K562 (cell line): ENCODE measurements at regions not wholly inside any gene's neighbourhood (a gene's known extent, or its start where the extent isn't known, plus 50 kb on each side); places are given as distances from the start of the nearest gene placed in this dataset.

Experiments used
- ATAC-seq: fragments of 200-7000 bp; cut with Tn5 transposase; 3 replicates; pipeline ENCODE4 v1.9.1; 2020; ENCODE audit warnings: moderate library complexity
- BruUV-seq: library from RNA; stranded (reverse); fragments of 400-500 nt; replicated peaks from 2 replicates; lab custom pipeline; 2021; lab: Mats Ljungman, UMichigan
- CTCF ChIA-PET: fragments of 300-600 bp; formaldehyde crosslinking; extraction: SDS; loops from one replicate; lab custom pipeline; 2021; ENCODE audit warnings: low intra/inter-chr PET ratio; lab: Yijun Ruan, JAX
- POLR2A ChIA-PET: fragments of 300-600, 350-650 bp; sonication (Branson Sonifier 250); formaldehyde crosslinking; extraction: SDS; loops from one replicate; lab custom pipeline; 2021; ENCODE audit warnings: antibody characterized with exemption, inconsistent platforms; lab: Yijun Ruan, JAX
- DNase-seq, 4 experiments: peaks; one replicate each; pipeline versions ENCODE4 v3.0.0 to v3.0.0-alpha.2; 2011 to 2018; ENCODE audit warnings: low spot score in 3 of 4, mixed read lengths in 3 of 4; ENCODE audit errors: extremely low read depth in 1 of 4
- FAIRE-seq: peaks from 2 replicates; lab custom pipeline; 2011; peaks lifted over from hg19 to GRCh38; lab: Jason Lieb, UNC
- H2AFZ ChIP-seq: 2 replicates; pipeline ENCODE4 v1.6.0; 2011; ENCODE audit warnings: low read depth, low read length, control low read depth, inconsistent platforms
- H3K27ac ChIP-seq: fragments of 200-600 bp; 3 replicates; pipeline ENCODE4 v1.8.0; 2011; ENCODE audit warnings: low read depth, mild to moderate bottlenecking, control low read depth, inconsistent platforms, low read length, moderate library complexity, mixed read lengths; ENCODE audit errors: extremely low read depth
- H3K27me3 ChIP-seq, 2 experiments: fragments of 300-600 bp in 1 of 2; 2 replicates in 1 of 2; 3 replicates in 1 of 2; pipeline versions ENCODE4 v1.6.0 to v1.8.0; 2011; ENCODE audit warnings: inconsistent platforms in 2 of 2, low read length in 2 of 2, mild to moderate bottlenecking in 1 of 2, mixed read lengths in 1 of 2, moderate library complexity in 1 of 2; ENCODE audit not compliant: control insufficient read depth in 2 of 2, insufficient read depth in 2 of 2
- H3K36me3 ChIP-seq: fragments of 300-600 bp; 3 replicates; pipeline ENCODE4 v1.8.0; 2011; ENCODE audit warnings: mild to moderate bottlenecking, low read length, inconsistent platforms; ENCODE audit not compliant: control insufficient read depth, insufficient read depth
- H3K4me1 ChIP-seq, 2 experiments: fragments of 200-600 bp in 1 of 2; replicated peaks in 1 of 2; 2 replicates in 1 of 2; 3 replicates in 1 of 2; pipeline versions ENCODE4 v1.5.1 to v1.8.0; 2011; ENCODE audit warnings: inconsistent platforms in 2 of 2, low read length in 2 of 2, mild to moderate bottlenecking in 1 of 2, mixed read lengths in 1 of 2, moderate library complexity in 1 of 2; ENCODE audit not compliant: control insufficient read depth in 2 of 2, insufficient read depth in 2 of 2
- H3K4me2 ChIP-seq: 2 replicates; pipeline ENCODE4 v1.6.1; 2011; ENCODE audit warnings: low read length, control low read depth, inconsistent platforms, mixed read lengths; ENCODE audit not compliant: insufficient read depth
- H3K4me3 ChIP-seq: fragments of 200-600 bp; sonication (generic), shearing (Covaris generic); 2 replicates; pipeline ENCODE4 v1.5.1; 2016; ENCODE audit warnings: control low read depth, inconsistent platforms
- H3K79me2 ChIP-seq: fragments of 200-600 bp; 3 replicates; pipeline ENCODE4 v1.8.0; 2011; ENCODE audit warnings: low read length, inconsistent platforms; ENCODE audit not compliant: control insufficient read depth, insufficient read depth
- H3K9ac ChIP-seq, 2 experiments: 2 replicates each; pipeline versions ENCODE4 v1.6.0 to v1.6.1; 2011; ENCODE audit warnings: low read depth in 2 of 2, low read length in 2 of 2, control low read depth in 1 of 2, inconsistent platforms in 1 of 2, mild to moderate bottlenecking in 1 of 2, mixed read lengths in 1 of 2; ENCODE audit not compliant: insufficient read depth in 1 of 2
- H3K9me1 ChIP-seq: one replicate; pipeline ENCODE4 v1.6.0; 2011; ENCODE audit warnings: inconsistent platforms, mild to moderate bottlenecking, low read length, moderate library complexity; ENCODE audit not compliant: control insufficient read depth, insufficient read depth
- H3K9me3 ChIP-seq: replicated peaks from 2 replicates; pipeline ENCODE4 v1.5.1; 2011; ENCODE audit warnings: low read depth, low read length, inconsistent platforms; ENCODE audit not compliant: control insufficient read depth, insufficient read depth
- H4K20me1 ChIP-seq: replicated peaks from 2 replicates; pipeline ENCODE4 v1.6.1; 2011; ENCODE audit warnings: low read length, inconsistent platforms, mixed read lengths; ENCODE audit not compliant: control insufficient read depth, insufficient read depth
- GATA2 ChIP-seq: sonication (generic); formaldehyde crosslinking; IDR thresholded peaks from 2 replicates; pipeline ENCODE4 v1.4.0; 2020; ENCODE audit warnings: mild to moderate bottlenecking, missing genetic modification reagents
- HDAC6 ChIP-seq: IDR thresholded peaks from 2 replicates; pipeline ENCODE4 v1.6.1; 2012; ENCODE audit warnings: low read depth, mild to moderate bottlenecking, control low read depth, inconsistent platforms, low read length, moderate library complexity
- MECOM ChIP-seq: fragments of 250-450 bp; sonication (Bioruptor Pico); IDR thresholded peaks from 2 replicates; pipeline ENCODE4 v1.8.0; 2022; ENCODE audit warnings: inconsistent platforms
- NEUROD1 ChIP-seq: fragments of 150-350 bp; IDR thresholded peaks from 2 replicates; pipeline ENCODE4 v1.6.1; 2014; ENCODE audit warnings: borderline replicate concordance, low read length, low read depth; ENCODE audit not compliant: partially characterized antibody
- NR4A1 ChIP-seq, 2 experiments: fragments of 250-450 bp in 1 of 2; fragments of 450-650 bp in 1 of 2; sonication (Bioruptor Pico) in 1 of 2; IDR thresholded peaks; 2 replicates each; pipeline versions ENCODE4 v1.4.0 to v1.6.1; 2016 to 2020; ENCODE audit warnings: mild to moderate bottlenecking in 2 of 2, missing compliant biosample characterization in 1 of 2, missing genetic modification characterization in 1 of 2, moderate library complexity in 1 of 2
- SRSF1 ChIP-seq: fragments of 200-400 bp; formaldehyde crosslinking; IDR thresholded peaks from 2 replicates; pipeline ENCODE4 v1.6.1; 2017; ENCODE audit warnings: mild to moderate bottlenecking, low read depth, low read length, moderate library complexity
- TEAD1 ChIP-seq, 2 experiments: fragments of 450-650 bp in 1 of 2; sonication (generic) in 1 of 2; formaldehyde crosslinking; IDR thresholded peaks; 2 replicates each; pipeline versions ENCODE4 v1.4.0 to v1.8.0; 2020 to 2022; ENCODE audit warnings: mild to moderate bottlenecking in 2 of 2, missing genetic modification reagents in 1 of 2
- in situ Hi-C: fragments of 300-500 bp; cut with MboI; formaldehyde crosslinking; loops from 4 replicates; pipeline ENCODE4 v1.15.0; 2018; ENCODE audit warnings: inconsistent platforms, mixed read lengths
- intact Hi-C: fragments of 100-400 bp; cut with micrococcal nuclease; formaldehyde crosslinking; loops from 2 replicates; pipeline ENCODE4 v1.14.2; 2022
- TF ChIP-seq, protein P1 (sequence below), 3 experiments: fragments of 200-800 bp in 1 of 3; fragments of 250-450 bp in 1 of 3; fragments of 450-650 bp in 1 of 3; sonication (Bioruptor Pico) in 1 of 3; sonication (Bioruptor generic) in 1 of 3; formaldehyde crosslinking in 1 of 3; IDR thresholded peaks; 2 replicates each; pipeline versions ENCODE4 v1.6.1 to v1.8.0; 2016 to 2022; ENCODE audit warnings: mild to moderate bottlenecking in 2 of 3, missing genetic modification characterization in 2 of 3, missing compliant biosample characterization in 1 of 3, moderate library complexity in 1 of 3
- TF ChIP-seq, protein P2 (sequence below): fragments of 250-450 bp; sonication (Bioruptor Pico); IDR thresholded peaks from 2 replicates; pipeline ENCODE4 v1.4.0; 2020

DNA sequence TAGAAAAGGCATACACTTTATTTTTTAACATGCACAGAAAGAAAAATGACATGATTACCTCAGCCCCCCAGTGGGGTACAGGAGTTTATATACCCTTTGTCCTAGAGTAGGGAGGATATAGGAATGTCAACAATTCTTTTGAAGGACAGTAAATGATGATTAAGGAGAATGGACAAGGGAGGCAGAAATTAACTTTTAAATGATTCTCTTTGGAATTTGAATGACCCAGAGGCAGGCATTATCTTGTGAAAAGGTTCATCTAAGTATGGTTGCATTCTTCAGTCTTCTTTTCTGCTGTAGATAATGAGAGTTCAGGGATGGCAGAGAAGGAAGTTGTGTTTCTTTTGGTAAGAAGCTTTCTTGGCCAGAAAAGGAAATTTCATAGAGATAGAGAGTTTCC, 971.3 kb downstream of the CNTNAP5 start:
- no peak overlapping the region for H3K4me3 ChIP-seq
- no TSS peak for BruUV-seq
- H3K27me3 ChIP-seq: no peaks in the 10 kb centered on the region
- no peaks in the 10 kb centered on the region for H3K79me2 ChIP-seq
- DNase-seq (no peak), ATAC-seq (no peak), FAIRE-seq (no peak)
- POLR2A ChIA-PET: no interaction called here
- intact Hi-C loops (no loop called here), in situ Hi-C loops (no loop called here)
- CTCF ChIA-PET: no interaction called here
- no peaks in the 10 kb centered on the region for H3K4me1 ChIP-seq
- no peaks in the 10 kb centered on the region for H3K9me3 ChIP-seq
- H3K9ac ChIP-seq: no peak overlapping the region
- no peak overlapping the region for H3K27ac ChIP-seq
- H2AFZ ChIP-seq: no peak overlapping the region
- TF ChIP-seq, protein P1, sequence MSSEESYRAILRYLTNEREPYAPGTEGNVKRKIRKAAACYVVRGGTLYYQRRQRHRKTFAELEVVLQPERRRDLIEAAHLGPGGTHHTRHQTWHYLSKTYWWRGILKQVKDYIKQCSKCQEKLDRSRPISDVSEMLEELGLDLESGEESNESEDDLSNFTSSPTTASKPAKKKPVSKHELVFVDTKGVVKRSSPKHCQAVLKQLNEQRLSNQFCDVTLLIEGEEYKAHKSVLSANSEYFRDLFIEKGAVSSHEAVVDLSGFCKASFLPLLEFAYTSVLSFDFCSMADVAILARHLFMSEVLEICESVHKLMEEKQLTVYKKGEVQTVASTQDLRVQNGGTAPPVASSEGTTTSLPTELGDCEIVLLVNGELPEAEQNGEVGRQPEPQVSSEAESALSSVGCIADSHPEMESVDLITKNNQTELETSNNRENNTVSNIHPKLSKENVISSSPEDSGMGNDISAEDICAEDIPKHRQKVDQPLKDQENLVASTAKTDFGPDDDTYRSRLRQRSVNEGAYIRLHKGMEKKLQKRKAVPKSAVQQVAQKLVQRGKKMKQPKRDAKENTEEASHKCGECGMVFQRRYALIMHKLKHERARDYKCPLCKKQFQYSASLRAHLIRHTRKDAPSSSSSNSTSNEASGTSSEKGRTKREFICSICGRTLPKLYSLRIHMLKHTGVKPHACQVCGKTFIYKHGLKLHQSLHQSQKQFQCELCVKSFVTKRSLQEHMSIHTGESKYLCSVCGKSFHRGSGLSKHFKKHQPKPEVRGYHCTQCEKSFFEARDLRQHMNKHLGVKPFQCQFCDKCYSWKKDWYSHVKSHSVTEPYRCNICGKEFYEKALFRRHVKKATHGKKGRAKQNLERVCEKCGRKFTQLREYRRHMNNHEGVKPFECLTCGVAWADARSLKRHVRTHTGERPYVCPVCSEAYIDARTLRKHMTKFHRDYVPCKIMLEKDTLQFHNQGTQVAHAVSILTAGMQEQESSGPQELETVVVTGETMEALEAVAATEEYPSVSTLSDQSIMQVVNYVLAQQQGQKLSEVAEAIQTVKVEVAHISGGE (CRISPR knock-in tag; IDR thresholded peaks at IDR 0.05): no peak
- no peaks in the 10 kb centered on the region for H3K36me3 ChIP-seq
- H3K9me1 ChIP-seq: no peaks in the 10 kb centered on the region
- H4K20me1 ChIP-seq: no peaks in the 10 kb centered on the region
- no peak overlapping the region for H3K4me2 ChIP-seq

- H2AFZ ChIP-seq: no peak overlapping the region
- H3K4me3 ChIP-seq: no peak overlapping the region
- no peaks in the 10 kb centered on the region for H3K36me3 ChIP-seq
- no peaks in the 10 kb centered on the region for H3K9me1 ChIP-seq
- CTCF ChIA-PET: no interaction called here
- no peaks in the 10 kb centered on the region for H4K20me1 ChIP-seq
- no peak for FAIRE-seq
- H3K9me3 ChIP-seq: no peaks in the 10 kb centered on the region
- no peaks in the 10 kb centered on the region for H3K4me1 ChIP-seq
- no peaks in the 10 kb centered on the region for H3K27me3 ChIP-seq
- no peaks in the 10 kb centered on the region for H3K79me2 ChIP-seq
- no peak for TF ChIP-seq NEUROD1
- no peak for TF ChIP-seq TEAD1 (CRISPR knock-in tag; IDR thresholded peaks at IDR 0.05)
- no peak for TF ChIP-seq SRSF1
- no peak for TF ChIP-seq HDAC6
- TF ChIP-seq NR4A1 (CRISPR knock-in tag; IDR thresholded peaks at IDR 0.05): no peak
- TF ChIP-seq NR4A1 (tag; IDR thresholded peaks at IDR 0.05): no peak
- TF ChIP-seq GATA2 (CRISPR knock-in tag): no peak
- TF ChIP-seq MECOM (CRISPR knock-in tag): no peak
- TF ChIP-seq, protein P2, sequence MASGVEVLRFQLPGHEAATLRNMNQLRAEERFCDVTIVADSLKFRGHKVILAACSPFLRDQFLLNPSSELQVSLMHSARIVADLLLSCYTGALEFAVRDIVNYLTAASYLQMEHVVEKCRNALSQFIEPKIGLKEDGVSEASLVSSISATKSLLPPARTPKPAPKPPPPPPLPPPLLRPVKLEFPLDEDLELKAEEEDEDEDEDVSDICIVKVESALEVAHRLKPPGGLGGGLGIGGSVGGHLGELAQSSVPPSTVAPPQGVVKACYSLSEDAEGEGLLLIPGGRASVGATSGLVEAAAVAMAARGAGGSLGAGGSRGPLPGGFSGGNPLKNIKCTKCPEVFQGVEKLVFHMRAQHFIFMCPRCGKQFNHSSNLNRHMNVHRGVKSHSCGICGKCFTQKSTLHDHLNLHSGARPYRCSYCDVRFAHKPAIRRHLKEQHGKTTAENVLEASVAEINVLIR (CRISPR knock-in tag): no peak
- TF ChIP-seq, all 486 proteins: peak for 0
- no TSS peak for BruUV-seq
- POLR2A ChIA-PET: no interaction called here
- in situ Hi-C loops (no loop called here), intact Hi-C loops (no loop called here)
- H3K4me2 ChIP-seq: no peak overlapping the region
- ATAC-seq: no peak
- DNase-seq: no peak
- H3K27ac ChIP-seq: no peak overlapping the region
- no peak overlapping the region for H3K9ac ChIP-seq
Measured at GRCh38 chr2:124999906-125000305, 974.8 kb downstream of the CNTNAP5 start.
